GM21619 (cell line): ENCODE measurements at regions not wholly inside any gene's neighbourhood (a gene's known extent, or its start where the extent isn't known, plus 50 kb on each side); places are given as distances from the start of the nearest gene placed in this dataset.

Source experiments
- ATAC-seq: cut with Tn5 transposase; IDR thresholded peaks from one replicate; pipeline ENCODE4 v1.9.1; 2021; ENCODE audit not compliant: unreplicated experiment

GRCh38 chr7:115106316-115106715, 184.4 kb downstream of the MDFIC start:
- ATAC-seq, result no peak

DNA sequence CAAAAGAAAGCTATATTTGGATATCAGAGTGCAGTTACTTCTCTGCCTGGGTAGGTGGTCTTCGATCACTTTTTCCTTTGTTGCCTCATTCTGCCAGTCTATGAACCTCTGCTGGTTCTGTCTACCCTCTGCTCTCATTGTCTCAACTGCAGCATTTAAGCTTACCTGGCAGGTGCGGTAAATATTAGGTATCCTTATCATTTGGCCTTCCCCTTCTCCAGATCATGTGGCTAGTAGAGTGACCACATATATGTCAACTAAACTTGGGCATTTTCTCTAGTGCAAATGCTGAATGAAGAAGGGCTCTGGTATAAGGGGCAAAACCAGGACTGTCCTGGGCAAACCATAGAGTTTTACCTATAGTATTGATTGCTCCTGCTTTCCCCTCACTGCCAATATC, 180.8 kb downstream of the MDFIC start:
- no peak for ATAC-seq

DNA sequence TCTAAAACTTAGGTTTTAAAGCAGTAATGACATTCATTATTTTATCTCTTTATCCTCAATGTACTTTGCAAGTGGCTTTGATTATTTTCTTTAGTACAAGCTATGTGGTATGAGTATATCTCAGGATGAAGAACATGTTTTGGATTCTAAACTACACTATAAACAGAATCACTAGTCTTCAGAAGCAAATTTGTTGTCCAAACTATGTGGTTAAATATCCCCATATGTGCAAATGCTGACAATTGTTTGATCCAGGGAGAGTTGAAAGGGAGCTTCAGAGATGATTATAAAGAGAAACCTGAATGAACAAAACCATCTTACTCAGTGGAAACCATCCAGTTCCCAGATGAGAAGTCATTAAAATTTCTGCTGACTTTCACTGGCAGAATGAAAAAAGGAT, 179.3 kb downstream of the MDFIC start:
- no peak for ATAC-seq

GRCh38 chr7:115099906-115100305, 178.0 kb downstream of the MDFIC start:
- ATAC-seq, result no peak

DNA sequence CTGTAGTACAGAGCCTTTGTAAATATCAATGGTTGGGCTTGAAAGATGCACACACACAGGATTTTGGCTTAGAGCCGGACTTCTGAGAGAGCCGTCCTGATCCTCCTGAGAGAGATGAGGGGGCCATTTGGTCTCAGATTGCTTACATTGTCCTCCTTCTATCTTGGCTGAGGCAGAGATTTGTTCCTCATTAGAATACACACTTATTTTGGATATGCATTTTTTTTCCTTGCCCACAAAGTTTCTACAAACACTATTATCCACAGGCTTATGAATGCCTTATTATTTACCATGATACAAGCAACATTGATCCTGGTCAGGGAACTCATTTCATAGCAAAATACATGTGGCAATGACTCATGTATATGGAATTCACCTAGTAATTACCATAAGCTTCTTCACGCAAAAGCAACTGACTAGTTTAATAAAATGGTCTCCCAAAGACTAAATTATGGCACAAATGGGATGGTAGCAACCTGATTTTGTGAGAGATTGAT, 175.3 kb downstream of the MDFIC start:
- ATAC-seq, result no peak

- ATAC-seq, result no peak
Measured at GRCh38 chr7:115096262-115096661, 174.4 kb downstream of the MDFIC start.

GRCh38 chr7:115094163-115094562, 172.3 kb downstream of the MDFIC start:
- ATAC-seq, result no peak

GRCh38 chr7:115088893-115089292, 167.0 kb downstream of the MDFIC start:
- ATAC-seq, result no peak

DNA sequence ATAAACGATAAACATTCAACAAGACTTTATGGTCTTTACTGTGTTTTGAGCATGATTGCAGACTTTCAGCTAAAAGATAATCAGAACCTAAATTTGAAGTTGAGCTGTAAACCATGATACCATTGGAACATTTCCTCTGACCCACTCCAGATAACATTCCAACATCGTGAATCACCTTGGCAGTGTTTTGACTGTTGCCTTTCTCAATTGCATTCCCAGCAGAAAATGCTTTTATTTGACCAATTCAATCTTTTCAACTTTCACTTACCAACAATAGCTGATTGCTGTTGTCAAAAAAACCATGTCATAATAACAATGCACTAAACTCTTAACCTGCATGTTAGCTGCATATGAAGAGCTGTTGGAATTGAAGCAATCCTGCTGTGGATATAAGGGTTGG, 165.5 kb downstream of the MDFIC start:
- no peak for ATAC-seq

DNA sequence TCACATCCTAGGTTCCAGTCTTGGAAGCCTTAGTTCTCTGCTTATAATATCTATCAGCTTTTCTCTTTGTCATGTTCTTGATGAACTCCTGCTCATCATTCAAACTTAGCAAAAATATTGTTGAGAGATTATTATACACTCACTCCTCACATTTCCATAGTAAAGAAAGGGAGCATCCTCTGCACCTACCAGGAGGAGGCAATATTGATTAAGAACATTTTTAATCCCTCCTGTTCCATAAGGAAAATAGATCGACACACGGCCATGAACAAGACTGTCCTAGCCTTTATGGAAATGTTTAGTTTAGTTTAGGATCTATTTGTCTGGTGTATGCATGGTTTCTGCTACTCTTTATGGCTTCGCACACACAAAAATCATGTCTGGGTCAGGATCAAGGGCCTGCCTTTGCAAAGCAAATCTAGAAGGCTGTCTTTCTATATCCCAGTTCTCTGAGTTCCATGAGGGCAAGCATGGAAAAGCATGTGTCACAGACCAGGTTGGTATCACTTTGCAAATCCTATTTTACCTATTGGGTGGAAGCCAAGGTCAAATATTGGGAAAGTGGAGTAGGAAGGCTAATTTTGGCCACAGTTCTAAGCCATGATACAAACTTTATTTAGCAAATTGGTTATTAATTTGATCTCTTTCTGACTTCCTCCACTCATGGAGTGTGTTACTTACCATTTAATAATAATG, 164.4 kb downstream of the MDFIC start:
- ATAC-seq, result no peak

GRCh38 chr7:115085421-115085820, 163.5 kb downstream of the MDFIC start:
- no peak for ATAC-seq

DNA sequence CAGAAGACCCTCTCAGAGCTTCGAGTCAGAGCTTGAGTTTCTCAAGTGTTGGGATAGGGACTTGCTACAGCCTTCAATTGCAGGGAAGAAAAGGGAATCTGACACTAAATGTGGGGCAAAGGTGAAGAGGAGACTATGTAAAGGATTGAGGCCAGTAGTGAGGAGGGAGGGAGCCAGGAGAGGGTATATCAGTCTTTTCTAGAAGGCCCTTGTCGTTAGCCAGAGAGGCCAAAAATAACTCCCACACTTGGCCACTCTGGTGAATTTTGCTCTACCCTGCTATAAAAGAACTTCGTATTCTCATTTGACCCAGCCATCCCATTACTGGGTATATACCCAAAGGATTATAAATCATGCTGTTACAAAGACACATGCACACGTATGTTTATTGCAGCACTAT, 162.0 kb downstream of the MDFIC start:
- no peak for ATAC-seq

- no peak for ATAC-seq
Measured at GRCh38 chr7:115081772-115082171, 159.9 kb downstream of the MDFIC start.

DNA sequence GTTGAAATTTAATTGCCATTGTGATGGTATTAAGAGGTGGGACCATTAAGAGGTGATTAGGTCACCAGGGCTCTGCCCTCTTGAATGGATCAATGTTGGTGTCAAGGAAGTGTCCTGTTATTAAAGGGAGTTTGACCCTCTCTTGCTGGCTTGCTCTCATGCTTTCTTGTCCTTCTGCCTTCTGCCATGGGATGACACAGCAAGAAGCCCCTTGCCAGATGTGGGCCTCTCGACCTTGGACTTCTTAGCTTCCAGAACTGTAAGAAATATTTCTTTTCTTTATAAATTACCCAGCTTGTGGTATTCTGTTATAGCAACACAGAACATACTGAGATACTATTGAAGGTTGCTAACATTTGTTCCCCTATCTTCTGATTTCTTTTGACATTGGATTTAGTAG, 157.0 kb downstream of the MDFIC start:
- no peak for ATAC-seq

DNA sequence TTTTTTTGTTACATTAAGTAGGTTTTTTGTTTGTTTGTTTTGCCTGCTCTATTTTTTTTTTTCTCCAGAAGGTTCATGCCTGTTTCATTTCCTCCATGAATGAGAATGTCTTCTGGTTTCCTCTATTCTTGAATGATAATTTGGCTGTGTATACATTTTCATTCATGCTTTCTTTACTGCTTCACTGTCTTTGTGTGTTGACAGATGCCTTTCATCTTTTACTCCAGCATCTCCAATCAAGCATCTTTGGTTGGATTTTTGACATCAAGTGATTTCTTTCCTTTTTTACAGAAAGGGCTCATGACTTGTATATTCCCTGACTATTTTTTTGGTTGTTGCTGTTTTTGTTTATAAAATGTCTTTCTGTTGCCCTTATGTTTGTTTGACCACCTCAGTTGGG, 156.5 kb downstream of the MDFIC start:
- no peak for ATAC-seq

DNA sequence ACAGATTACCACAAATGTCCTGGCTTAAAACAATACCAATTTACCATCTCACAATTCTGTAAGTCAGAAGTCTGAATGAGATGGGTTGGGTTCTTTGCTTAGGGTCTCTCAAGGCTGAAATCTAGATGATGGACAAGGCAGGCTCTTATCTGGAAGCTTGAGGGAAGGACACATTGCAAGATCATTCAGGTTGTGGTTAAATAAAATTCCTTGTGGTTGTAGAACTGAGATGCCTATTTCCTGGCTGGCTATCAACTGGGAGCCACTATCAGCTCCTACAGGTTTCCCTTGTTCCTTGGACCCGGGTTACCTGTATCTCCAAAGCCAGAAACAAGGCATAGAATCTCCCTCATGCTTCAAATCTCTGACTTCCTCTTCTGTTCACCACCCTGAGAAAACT, 148.4 kb downstream of the MDFIC start:
- no peak for ATAC-seq
